ENCODE measurements at regions not wholly inside any gene's neighbourhood (a gene's known extent, or its start where the extent isn't known, plus 50 kb on each side); places are given as distances from the start of the nearest gene placed in this dataset.

GRCh38 chr1:25113086-25113485, 119.2 kb downstream of the SYF2 start:
- no peak for DNase-seq (ENCODE audit: low read depth)
- TF ChIP-seq CTCF (IDR thresholded peaks at IDR 0.05; ENCODE audit: insufficient read depth, low read depth, low read length, missing control alignments) = no peak
- H3K4me3 ChIP-seq (ENCODE audit: low read length) = no peak overlapping the region

- no peak for TF ChIP-seq CTCF (IDR thresholded peaks at IDR 0.05; ENCODE audit: insufficient read depth, low read depth, low read length, missing control alignments)
- no peak for DNase-seq (ENCODE audit: low read depth)
- H3K4me3 ChIP-seq (ENCODE audit: low read length) = no peak overlapping the region
These were observed 119.9 kb downstream of the SYF2 start for GRCh38 chr1:25112400-25112799.

- no peak overlapping the region for H3K4me3 ChIP-seq (ENCODE audit: low read length)
- peak; percentile 54 for DNase-seq (ENCODE audit: low read depth)
- TF ChIP-seq CTCF (IDR thresholded peaks at IDR 0.05; ENCODE audit: insufficient read depth, low read depth, low read length, missing control alignments) = no peak
These were observed 120.6 kb downstream of the SYF2 start for GRCh38 chr1:25111706-25112105.

GRCh38 chr1:25110485-25110884, 121.8 kb downstream of the SYF2 start:
- TF ChIP-seq CTCF (IDR thresholded peaks at IDR 0.05; ENCODE audit: insufficient read depth, low read depth, low read length, missing control alignments) = no peak
- H3K4me3 ChIP-seq (ENCODE audit: low read length) = no peak overlapping the region
- DNase-seq (ENCODE audit: low read depth) = no peak

GRCh38 chr1:25110036-25110435, 122.3 kb downstream of the SYF2 start:
- TF ChIP-seq CTCF (IDR thresholded peaks at IDR 0.05; ENCODE audit: insufficient read depth, low read depth, low read length, missing control alignments) = no peak
- no peak overlapping the region for H3K4me3 ChIP-seq (ENCODE audit: low read length)
- DNase-seq (ENCODE audit: low read depth) = no peak

- DNase-seq (ENCODE audit: low read depth) = no peak
- no peak overlapping the region for H3K4me3 ChIP-seq (ENCODE audit: low read length)
- no peak for TF ChIP-seq CTCF (IDR thresholded peaks at IDR 0.05; ENCODE audit: insufficient read depth, low read depth, low read length, missing control alignments)
These were observed 122.8 kb downstream of the SYF2 start for GRCh38 chr1:25109531-25109951.

- TF ChIP-seq CTCF (IDR thresholded peaks at IDR 0.05; ENCODE audit: insufficient read depth, low read depth, low read length, missing control alignments) = no peak
- H3K4me3 ChIP-seq (ENCODE audit: low read length) = no peak overlapping the region
- DNase-seq (ENCODE audit: low read depth) = no peak
These were observed 124.7 kb downstream of the SYF2 start for GRCh38 chr1:25107643-25108010.
